ENCODE measurements at regions not wholly inside any gene's neighbourhood (a gene's known extent, or its start where the extent isn't known, plus 50 kb on each side); places are given as distances from the start of the nearest gene placed in this dataset.

- Histone ChIP-seq H4K20me1 (replicated peaks in 1 of 2; ENCODE audit: control insufficient read depth in 1 of 2, insufficient read depth in 2 of 2, low read length in 2 of 2) (no peaks in the 10 kb centered on the region), H4K8ac (ENCODE audit: extremely low read depth, insufficient read depth, low read length) (no peak overlapping the region; the same call in 1 of the 2 replicates), H2BK20ac (ENCODE audit: low read length) (no peak overlapping the region), H3K23me2 (ENCODE audit: low read depth, low read length) (no peaks in the 10 kb centered on the region), H3K79me2 (ENCODE audit: control insufficient read depth in 1 of 2, insufficient read depth in 2 of 2, low read length in 2 of 2) (no peaks in the 10 kb centered on the region), H3K27ac (ENCODE audit: low read depth, low read length) (no peak overlapping the region), H3K4ac (replicated peaks; ENCODE audit: insufficient read length, low read depth, low read length) (no peak overlapping the region), H2AFZ (ENCODE audit: low read length) (peak overlapping the region; percentile 86), H3K36me3 (ENCODE audit: control insufficient read depth in 2 of 4, insufficient read depth in 4 of 4, low read length in 3 of 4) (no peaks in the 10 kb centered on the region), H2AK5ac (ENCODE audit: low read depth, low read length) (no peak overlapping the region), H3K4me2 (ENCODE audit: insufficient read depth in 1 of 2, low read depth in 2 of 2, low read length in 2 of 2) (no peak overlapping the region; a peak in 1 of 4 replicates), H3K4me1 (replicated peaks in 1 of 4; ENCODE audit: control insufficient read depth in 3 of 4, insufficient read depth in 4 of 4, low read length in 3 of 4) (0 out of 7 replicates have a peak, but pooled peaks cover 0 to 3% (median 0%) of the 10 kb centered on the region in 4 experiments), H3K56ac (replicated peaks; ENCODE audit: insufficient read length, low read depth, low read length) (no peak overlapping the region), H3K18ac (ENCODE audit: extremely low read depth, low read length) (no peak overlapping the region), H4K5ac (ENCODE audit: insufficient read length, low read depth, low read length) (no peak overlapping the region), H3K79me1 (ENCODE audit: low read depth, low read length) (no peaks in the 10 kb centered on the region), H3K23ac (ENCODE audit: insufficient read length) (no peak overlapping the region), H4K91ac (replicated peaks; ENCODE audit: insufficient read length, low read length) (no peak overlapping the region), H2BK5ac (ENCODE audit: low read depth, low read length) (no peak overlapping the region), H2BK120ac (replicated peaks; ENCODE audit: low read depth, low read length) (no peak overlapping the region), H2BK15ac (ENCODE audit: low read length) (no peak overlapping the region), H2BK12ac (ENCODE audit: low read depth, low read length) (no peak overlapping the region), H3K4me3 (ENCODE audit: extremely low read depth in 1 of 4, insufficient read depth in 2 of 4, low read depth in 3 of 4, low read length in 4 of 4) (no peak overlapping the region), H3K14ac (ENCODE audit: insufficient read length) (no peak overlapping the region), H3K27me3 (replicated peaks in 1 of 4; ENCODE audit: control insufficient read depth in 3 of 4, extremely low read depth in 1 of 4, insufficient read depth in 3 of 4, low read length in 3 of 4) (no peaks in the 10 kb centered on the region), H3K9me3 (ENCODE audit: insufficient read depth in 2 of 2, low read depth in 1 of 2, low read length in 1 of 2) (peaks cover 0 to 5% of the 10 kb centered on the region in 2 experiments; a peak in 2 of 4 replicates), H3K9ac (replicated peaks in 1 of 4; ENCODE audit: extremely low read depth in 1 of 4, low read depth in 3 of 4, low read length in 3 of 4) (no peak overlapping the region)
- TF ChIP-seq ASH2L (IDR thresholded peaks at IDR 0.05; ENCODE audit: low read length) (no peak), SP1 (IDR thresholded peaks at IDR 0.05; ENCODE audit: low read depth, low read length) (no peak), CTCF (IDR thresholded peaks at IDR 0.05; ENCODE audit: control extremely low read depth in 1 of 3, insufficient read depth in 1 of 3, low read depth in 1 of 3, low read length in 3 of 3) (peak; percentile 38 to 61 (median 45)), POLR2A (IDR thresholded peaks at IDR 0.05; ENCODE audit: control extremely low read depth in 1 of 2, low read depth in 2 of 2, low read length in 2 of 2) (no peak), PHF8 (conservative IDR thresholded peaks at IDR 0.05; ENCODE audit: low read depth, low read length) (no peak), RAD21 (IDR thresholded peaks at IDR 0.05 in 1 of 2, conservative IDR thresholded peaks at IDR 0.05 in 1 of 2; ENCODE audit: low read depth in 2 of 2, low read length in 2 of 2) (peak; percentile 81), YY1 (IDR thresholded peaks at IDR 0.05; ENCODE audit: low read depth, low read length) (no peak), JUN (IDR thresholded peaks at IDR 0.05; ENCODE audit: low read depth, low read length) (no peak)
- FAIRE-seq (no peak), DNase-seq (ENCODE audit: low read depth in 1 of 2, low spot score in 2 of 2) (peak in 1 of 2 experiments; percentile 50)
- 79% methylated on average over 6 of the region's 6 CpGs; no CpG with 5 or more reads in 1 of the 2 experiments for WGBS, 2 experiments (ENCODE audit: extremely low coverage in 1 of 2, insufficient coverage in 1 of 2, insufficient read length in 1 of 2, insufficient replicate concordance in 2 of 2, low coverage in 1 of 2, low lambda C conversion rate in 2 of 2, missing lambda C conversion rate in 1 of 2)
- ChIA-PET CTCF (ENCODE audit: partially characterized antibody) (interaction anchor here (0.6 to 2.0 kb wide), 17 partner anchors 8 to 543 kb away, joined by 3 to 11 read pairs (median 4); partner anchors contain the start of gene ATP5F1E), POLR2A (ENCODE audit: partially characterized antibody) (interaction anchor here (0.7 to 2.1 kb wide), 3 partner anchors 381 to 561 kb away, joined by 3 to 6 read pairs (median 4); partner anchors contain the start of gene ATP5F1E)
These were observed 112.5 kb downstream of the EDN3 start for GRCh38 chr20:59412875-59413284.
